ENCODE measurements at regions not wholly inside any gene's neighbourhood (a gene's known extent, or its start where the extent isn't known, plus 50 kb on each side); places are given as distances from the start of the nearest gene placed in this dataset.

DNA sequence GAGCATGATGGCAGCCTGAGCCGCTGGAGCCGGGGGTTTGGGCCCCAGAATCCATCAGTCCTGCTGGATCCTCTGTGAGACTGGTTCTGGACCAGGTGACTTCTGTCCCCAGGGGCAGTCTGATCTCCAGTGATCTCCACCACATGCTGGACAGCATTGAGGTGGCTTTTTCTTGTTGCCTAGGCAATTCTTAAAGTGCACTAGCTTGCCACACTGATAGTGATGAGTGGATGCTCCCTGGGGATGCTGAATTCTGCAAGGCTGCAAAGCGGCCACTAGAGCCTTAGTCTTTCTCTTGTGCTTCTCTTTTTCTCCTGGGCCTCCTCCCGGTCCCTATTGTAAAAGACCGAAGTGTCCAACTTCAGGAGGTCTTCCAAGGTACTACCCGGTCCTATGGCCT, 70.4 kb upstream of the ATP11B start:
- H3K4me3 Mint-ChIP-seq, result no peak overlapping the region
- DNase-seq (no peak), ATAC-seq (replicated peaks) (no peak)
- no peaks in the 10 kb centered on the region for H3K27me3 Mint-ChIP-seq
- H3K27ac Mint-ChIP-seq, result no peak overlapping the region
- H3K4me1 Mint-ChIP-seq, result no peaks in the 10 kb centered on the region
- no peaks in the 10 kb centered on the region for H3K36me3 Mint-ChIP-seq
- no peaks in the 10 kb centered on the region for H3K9me3 Mint-ChIP-seq

DNA sequence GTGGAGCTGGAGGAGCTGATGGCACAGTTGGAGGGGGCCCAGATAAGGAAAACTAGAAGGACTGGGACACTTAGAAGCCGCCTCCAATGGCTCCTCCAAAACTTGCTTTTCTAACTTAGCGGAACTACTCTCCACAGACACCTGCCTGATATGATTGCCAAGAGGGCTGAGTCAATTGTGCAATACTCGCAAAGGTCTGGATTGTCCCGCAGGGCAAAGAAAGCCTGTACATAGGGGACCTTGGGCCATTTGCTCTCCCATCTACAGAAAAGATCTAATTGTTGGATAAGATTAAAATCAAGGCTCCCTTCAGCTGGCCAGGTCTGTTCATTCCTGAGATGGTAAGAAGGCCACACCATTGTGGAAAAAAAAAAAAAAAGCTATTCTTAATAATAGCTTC, 69.7 kb upstream of the ATP11B start:
- no peaks in the 10 kb centered on the region for H3K36me3 Mint-ChIP-seq
- no peaks in the 10 kb centered on the region for H3K27me3 Mint-ChIP-seq
- peaks cover 0 to 5% of the 10 kb centered on the region in 2 donors for H3K4me1 Mint-ChIP-seq
- H3K27ac Mint-ChIP-seq, result no peak overlapping the region
- no peak for DNase-seq
- H3K9me3 Mint-ChIP-seq, result no peaks in the 10 kb centered on the region
- H3K4me3 Mint-ChIP-seq, result no peak overlapping the region
- ATAC-seq (replicated peaks), result no peak

DNA sequence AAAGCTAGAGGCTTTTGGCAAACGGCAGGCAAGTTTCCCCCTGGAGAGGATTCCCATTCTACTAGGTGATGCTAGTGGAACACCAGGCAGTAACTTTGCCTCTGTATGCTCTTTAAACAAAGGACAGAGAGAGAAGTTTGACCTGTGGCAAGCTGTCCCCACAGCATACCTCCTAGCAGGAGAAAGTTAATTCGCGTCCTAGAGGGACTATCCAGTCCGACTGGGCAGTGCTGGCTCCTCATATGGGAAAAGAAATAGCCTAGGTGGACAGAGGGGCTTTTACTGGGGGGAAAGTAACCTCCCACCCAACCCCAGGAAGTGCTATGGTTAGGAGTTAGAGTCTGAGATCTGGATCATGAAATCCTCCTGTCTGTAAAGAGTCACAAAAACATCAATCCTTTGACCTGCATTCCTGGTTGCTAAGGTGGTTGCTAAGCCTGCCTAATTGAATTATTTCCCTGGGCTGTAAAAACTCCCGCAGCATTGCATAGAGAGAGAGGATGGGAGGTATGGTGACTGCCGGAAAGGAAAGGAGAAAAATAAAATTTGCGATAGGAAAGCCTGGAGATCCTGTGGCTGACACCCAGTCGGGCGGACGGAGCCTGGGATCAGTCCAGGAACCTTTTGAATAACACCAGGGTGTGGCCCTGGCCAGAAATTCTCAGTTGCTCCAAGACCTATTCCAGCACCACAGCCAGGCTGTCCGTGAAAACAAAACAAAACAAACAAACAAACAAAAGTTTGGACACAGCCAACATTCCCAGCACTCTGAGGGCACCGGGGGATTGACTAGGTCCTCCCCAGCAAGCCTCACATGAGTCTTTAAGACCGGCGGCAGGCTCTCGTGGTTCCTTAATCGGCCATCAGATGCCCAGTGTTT, 67.7 kb upstream of the ATP11B start:
- no peaks in the 10 kb centered on the region for H3K9me3 Mint-ChIP-seq
- H3K27me3 Mint-ChIP-seq, result no peaks in the 10 kb centered on the region
- no peak overlapping the region for H3K4me3 Mint-ChIP-seq
- no peak for DNase-seq
- H3K36me3 Mint-ChIP-seq, result no peaks in the 10 kb centered on the region
- H3K4me1 Mint-ChIP-seq, result peaks cover 9 to 24% of the 10 kb centered on the region in 2 donors
- H3K27ac Mint-ChIP-seq, result no peak overlapping the region
- ATAC-seq (replicated peaks), result no peak

DNA sequence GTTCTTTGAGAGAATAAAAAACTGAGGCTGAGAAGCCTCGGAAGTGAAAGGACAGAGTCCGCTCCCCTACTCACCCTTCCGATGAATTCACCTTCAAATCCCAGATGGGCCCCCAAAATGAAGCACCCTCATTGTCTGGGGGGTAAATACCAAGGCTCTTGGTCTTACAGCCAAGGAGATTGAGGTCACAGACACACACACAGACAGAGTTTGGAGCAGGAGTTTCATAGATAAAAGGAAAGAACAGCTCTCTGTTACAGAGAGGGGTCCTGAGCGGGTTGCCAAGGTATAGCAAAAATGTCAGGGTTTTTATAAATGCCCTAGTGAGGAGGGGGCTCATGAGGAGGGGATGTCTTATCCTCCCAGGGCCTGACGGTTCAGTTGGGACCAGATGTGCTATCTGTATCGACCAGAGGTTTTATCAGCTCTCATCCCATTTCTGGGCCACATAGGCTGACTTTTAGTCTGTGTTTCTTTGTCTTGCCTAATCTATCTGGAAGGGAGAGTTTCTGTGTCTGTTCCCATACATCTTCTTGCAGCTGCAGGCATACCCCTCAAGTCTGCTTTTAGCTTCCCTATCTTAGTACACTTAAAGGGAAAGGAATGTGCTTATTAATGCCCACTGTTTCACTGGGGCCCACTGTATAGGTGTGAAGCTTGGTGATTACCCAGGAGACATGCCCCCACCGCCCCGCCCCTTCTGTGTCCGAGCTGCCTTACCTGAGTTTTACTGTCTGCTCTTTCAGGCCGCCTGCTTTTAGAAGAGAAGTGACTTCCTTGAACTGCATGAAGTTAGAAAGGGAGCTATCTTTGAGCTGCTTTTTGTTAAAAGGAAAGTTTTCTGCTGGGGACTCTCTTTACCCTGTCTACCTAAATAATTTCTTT, 66.8 kb upstream of the ATP11B start:
- DNase-seq, result no peak
- H3K9me3 Mint-ChIP-seq, result no peaks in the 10 kb centered on the region
- ATAC-seq (replicated peaks), result no peak
- no peak overlapping the region for H3K27ac Mint-ChIP-seq
- H3K36me3 Mint-ChIP-seq, result no peaks in the 10 kb centered on the region
- H3K4me1 Mint-ChIP-seq, result peaks cover 11 to 29% of the 10 kb centered on the region in 2 donors
- H3K4me3 Mint-ChIP-seq, result no peak overlapping the region
- H3K27me3 Mint-ChIP-seq, result no peaks in the 10 kb centered on the region

DNA sequence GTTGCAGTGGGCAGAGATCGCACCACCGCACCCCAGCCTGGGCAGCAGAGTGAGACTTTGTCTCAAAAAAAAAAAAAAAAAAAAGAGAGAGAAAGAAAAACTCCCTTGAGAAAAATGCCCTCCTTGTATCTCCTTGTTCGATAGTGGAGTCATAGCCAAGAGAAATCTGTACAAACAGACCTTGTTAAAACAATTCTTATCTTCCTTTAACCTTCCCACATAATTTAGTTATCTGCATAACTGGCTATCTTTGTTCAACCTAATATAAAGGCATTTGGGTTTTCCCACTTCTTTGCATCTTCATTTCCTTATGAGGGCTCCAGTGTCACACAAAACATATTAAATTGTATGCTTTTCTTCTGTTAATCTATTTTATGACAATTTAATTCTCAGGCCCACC, 65.1 kb upstream of the ATP11B start:
- no peaks in the 10 kb centered on the region for H3K27me3 Mint-ChIP-seq

DNA sequence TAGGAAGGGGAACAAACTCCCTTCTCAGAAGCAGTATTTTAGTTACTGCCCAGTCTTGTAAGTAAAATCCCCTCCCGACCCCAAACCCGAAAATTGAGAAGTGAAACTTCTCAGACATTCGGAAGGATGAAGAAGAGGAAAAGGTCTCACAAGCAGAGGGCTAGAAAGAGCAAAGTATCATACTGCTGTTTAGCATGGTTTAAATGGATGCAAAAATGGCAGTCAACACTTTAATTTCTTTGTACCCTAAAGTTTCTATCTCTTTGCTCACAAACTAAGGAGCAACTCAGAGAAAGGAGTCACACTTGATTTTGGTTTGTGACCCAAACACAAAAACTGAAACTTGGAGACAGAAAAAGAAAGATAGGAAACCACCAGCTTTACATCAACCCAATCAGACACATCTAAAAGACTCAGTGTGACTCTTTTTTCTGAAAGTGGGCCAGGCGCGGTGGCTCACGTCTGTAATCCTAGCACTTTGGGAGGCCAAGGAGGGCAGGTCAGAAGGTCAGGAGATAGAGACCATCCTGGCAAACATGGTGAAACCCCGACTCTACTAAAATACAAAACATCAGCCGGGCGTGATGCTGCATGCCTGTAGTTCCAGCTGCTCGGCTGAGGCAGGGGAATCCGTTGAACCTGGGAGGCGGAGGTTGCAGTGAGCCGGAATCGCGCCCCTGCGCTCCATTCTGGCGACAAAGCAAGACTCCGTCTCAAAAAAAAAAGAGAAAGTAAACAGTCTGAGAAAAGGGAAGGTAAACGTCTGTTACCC, 63.2 kb upstream of the ATP11B start:
- ATAC-seq (replicated peaks) (peak; percentile 73 to 74), DNase-seq (peak; percentile 26)
- peak overlapping the region; percentile 90 for H3K27ac Mint-ChIP-seq
- H3K4me1 Mint-ChIP-seq, result peaks cover 22 to 50% of the 10 kb centered on the region in 2 donors
- peaks cover 0 to 3% of the 10 kb centered on the region in 2 donors for H3K9me3 Mint-ChIP-seq
- peak overlapping the region; percentile 61 to 74 for H3K4me3 Mint-ChIP-seq
- H3K36me3 Mint-ChIP-seq, result peaks cover 0 to 2% of the 10 kb centered on the region in 2 donors
- H3K27me3 Mint-ChIP-seq, result peaks cover 0 to 11% of the 10 kb centered on the region in 2 donors

More for the DNA sequence above, 65.1 kb upstream of the ATP11B start:
- Mint-ChIP-seq H3K36me3 (peaks cover 0 to 2% of the 10 kb centered on the region in 2 donors), H3K27ac (no peak overlapping the region), H3K4me3 (no peak overlapping the region), H3K9me3 (peaks cover 0 to 3% of the 10 kb centered on the region in 2 donors), H3K4me1 (peaks cover 22 to 44% of the 10 kb centered on the region in 2 donors)
- no peak for DNase-seq
- no peak for ATAC-seq (replicated peaks)

DNA sequence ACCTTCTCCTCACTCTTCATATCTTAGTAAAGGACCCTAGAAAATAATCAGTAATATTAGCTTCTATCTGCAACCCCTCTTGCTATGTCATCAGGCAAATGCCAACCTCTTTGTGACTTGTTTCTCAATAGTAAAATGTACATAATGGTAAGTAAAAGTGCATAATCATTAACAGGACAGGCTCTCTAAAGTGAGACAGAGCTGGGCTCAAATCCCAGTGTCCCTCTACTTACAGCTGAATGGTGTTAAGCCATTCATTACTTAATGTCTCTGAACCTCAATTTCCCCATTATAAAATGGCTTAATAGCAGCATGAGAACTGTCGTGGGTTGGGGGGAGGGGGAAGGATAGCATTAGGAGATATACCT, 62.6 kb upstream of the ATP11B start:
- Mint-ChIP-seq H3K4me1 (peaks cover 22 to 50% of the 10 kb centered on the region in 2 donors), H3K9me3 (peaks cover 0 to 3% of the 10 kb centered on the region in 2 donors), H3K27ac (peak overlapping the region; percentile 90), H3K4me3 (peak overlapping the region; percentile 61 to 74), H3K36me3 (peaks cover 0 to 2% of the 10 kb centered on the region in 2 donors), H3K27me3 (peaks cover 0 to 11% of the 10 kb centered on the region in 2 donors)
- no peak for DNase-seq
- ATAC-seq (replicated peaks), result no peak

DNA sequence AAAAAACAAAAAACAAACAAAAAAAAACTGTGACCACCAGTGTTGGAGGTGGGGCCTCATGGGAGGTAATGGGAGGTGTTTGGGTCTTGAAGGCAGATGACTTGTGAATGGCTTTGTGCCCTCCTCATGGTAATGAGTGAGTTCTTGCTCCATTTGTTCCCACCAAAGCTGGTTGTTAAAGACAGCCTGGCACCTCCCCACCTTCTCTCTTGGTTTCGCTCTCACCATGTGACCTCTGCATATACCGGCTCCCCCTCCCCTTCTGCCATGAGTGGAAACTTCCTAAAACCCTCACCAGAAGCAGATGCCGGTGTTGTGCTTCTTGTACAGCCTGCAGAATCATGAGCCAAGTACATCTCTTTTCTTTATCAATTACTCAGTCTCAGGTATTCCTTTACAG, 61.5 kb upstream of the ATP11B start:
- DNase-seq, result no peak
- ATAC-seq (replicated peaks), result peak; percentile 29 to 38
- Mint-ChIP-seq H3K4me3 (peak overlapping the region in 1 of 2 donors; percentile 55), H3K9me3 (peaks cover 0 to 3% of the 10 kb centered on the region in 2 donors), H3K27ac (peak overlapping the region; percentile 25), H3K27me3 (peaks cover 0 to 11% of the 10 kb centered on the region in 2 donors), H3K36me3 (peaks cover 0 to 2% of the 10 kb centered on the region in 2 donors), H3K4me1 (peaks cover 22 to 50% of the 10 kb centered on the region in 2 donors)

DNA sequence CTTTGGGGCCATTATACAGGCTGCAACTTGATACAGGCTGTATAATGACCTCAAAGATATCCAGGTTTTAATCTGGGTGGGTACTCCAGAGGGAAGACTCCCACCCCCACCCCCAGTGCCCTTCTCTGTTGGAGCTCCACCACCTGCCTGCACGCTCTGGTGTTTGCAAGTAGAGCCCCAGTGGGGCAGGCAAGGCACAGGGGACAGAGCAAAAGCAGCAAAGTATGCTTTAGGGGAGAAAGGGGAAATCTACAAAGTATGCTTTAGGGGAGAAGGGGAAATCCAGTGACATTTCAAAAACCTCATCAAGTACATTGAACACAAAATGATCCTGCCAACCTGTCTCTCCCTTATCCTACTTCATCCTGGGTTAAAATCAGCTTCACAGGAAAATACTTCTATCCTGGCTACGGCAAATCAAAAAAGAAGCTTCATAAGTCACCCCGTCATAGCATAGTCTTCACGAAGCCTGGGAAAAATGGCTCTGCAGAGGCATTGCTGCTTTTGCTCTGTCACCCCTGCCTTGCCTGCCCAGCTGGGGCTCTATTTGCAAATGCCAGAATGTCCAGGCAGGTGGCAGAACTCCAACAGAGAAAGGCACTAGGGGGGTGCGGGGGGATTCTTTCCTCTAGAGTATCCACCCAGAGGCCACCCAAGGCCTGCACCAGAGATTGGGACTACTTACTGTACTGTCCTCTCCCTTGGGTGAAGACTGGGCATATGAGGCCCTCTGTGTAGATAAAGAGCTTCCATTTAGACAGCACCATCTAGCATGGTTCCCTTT, 60.9 kb upstream of the ATP11B start:
- DNase-seq (peak; percentile 19), ATAC-seq (replicated peaks) (peak; percentile 76 to 81)
- peaks cover 0 to 3% of the 10 kb centered on the region in 2 donors for H3K9me3 Mint-ChIP-seq
- peaks cover 22 to 50% of the 10 kb centered on the region in 2 donors for H3K4me1 Mint-ChIP-seq
- peaks cover 0 to 11% of the 10 kb centered on the region in 2 donors for H3K27me3 Mint-ChIP-seq
- peaks cover 0 to 2% of the 10 kb centered on the region in 2 donors for H3K36me3 Mint-ChIP-seq
- H3K27ac Mint-ChIP-seq, result peak overlapping the region; percentile 25
- H3K4me3 Mint-ChIP-seq, result peak overlapping the region in 1 of 2 donors; percentile 1

DNA sequence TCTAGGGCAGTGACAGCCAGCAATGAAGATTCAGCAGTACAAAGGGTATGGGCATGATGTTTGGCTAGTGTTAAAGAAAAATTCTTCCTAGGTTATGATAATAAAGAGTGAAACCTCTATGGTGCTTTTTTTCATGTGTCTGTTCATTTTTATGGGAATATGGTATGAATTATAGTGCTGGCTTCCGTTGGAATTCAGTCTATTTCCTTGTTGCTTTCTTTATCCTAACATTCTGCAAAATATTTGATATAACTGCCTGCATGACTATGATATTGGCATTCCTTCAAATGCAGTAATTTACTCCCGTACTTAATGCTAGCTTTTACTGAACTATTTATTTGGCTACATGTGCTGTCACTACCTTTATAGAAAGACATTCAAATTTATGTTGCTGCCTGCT, 57.6 kb upstream of the ATP11B start:
- Mint-ChIP-seq H3K36me3 (peaks cover 0 to 2% of the 10 kb centered on the region in 2 donors), H3K4me1 (peaks cover 12 to 27% of the 10 kb centered on the region in 2 donors), H3K27ac (no peak overlapping the region), H3K27me3 (peaks cover 5 to 18% of the 10 kb centered on the region in 2 donors), H3K9me3 (peaks cover 0 to 3% of the 10 kb centered on the region in 2 donors), H3K4me3 (no peak overlapping the region)
- DNase-seq (no peak), ATAC-seq (replicated peaks) (no peak)

DNA sequence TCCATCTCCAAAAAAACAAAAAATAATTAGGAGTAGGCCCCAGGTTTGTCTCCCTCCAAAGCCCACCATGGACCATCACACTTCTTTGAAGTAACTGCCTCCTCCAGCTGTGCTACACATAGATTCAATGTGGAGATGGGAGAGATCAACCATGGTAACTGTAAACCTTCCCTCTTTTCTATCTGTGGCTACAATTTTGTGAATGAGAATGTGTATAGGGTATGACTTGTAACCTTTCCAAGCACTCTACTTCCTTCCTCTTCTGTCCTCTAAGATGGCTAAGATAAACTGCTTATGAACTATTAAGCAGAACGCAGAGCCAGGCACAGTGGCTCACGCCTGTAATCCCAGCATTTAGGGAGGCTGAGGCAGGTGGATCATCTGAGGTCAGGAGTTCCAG, 55.5 kb upstream of the ATP11B start:
- no peak for ATAC-seq (replicated peaks)
- peaks cover 0 to 14% of the 10 kb centered on the region in 2 donors for H3K4me1 Mint-ChIP-seq
- H3K9me3 Mint-ChIP-seq, result no peaks in the 10 kb centered on the region
- H3K27ac Mint-ChIP-seq, result no peak overlapping the region
- no peaks in the 10 kb centered on the region for H3K36me3 Mint-ChIP-seq
- no peak for DNase-seq
- H3K27me3 Mint-ChIP-seq, result peaks cover 13 to 28% of the 10 kb centered on the region in 2 donors
- no peak overlapping the region for H3K4me3 Mint-ChIP-seq

DNA sequence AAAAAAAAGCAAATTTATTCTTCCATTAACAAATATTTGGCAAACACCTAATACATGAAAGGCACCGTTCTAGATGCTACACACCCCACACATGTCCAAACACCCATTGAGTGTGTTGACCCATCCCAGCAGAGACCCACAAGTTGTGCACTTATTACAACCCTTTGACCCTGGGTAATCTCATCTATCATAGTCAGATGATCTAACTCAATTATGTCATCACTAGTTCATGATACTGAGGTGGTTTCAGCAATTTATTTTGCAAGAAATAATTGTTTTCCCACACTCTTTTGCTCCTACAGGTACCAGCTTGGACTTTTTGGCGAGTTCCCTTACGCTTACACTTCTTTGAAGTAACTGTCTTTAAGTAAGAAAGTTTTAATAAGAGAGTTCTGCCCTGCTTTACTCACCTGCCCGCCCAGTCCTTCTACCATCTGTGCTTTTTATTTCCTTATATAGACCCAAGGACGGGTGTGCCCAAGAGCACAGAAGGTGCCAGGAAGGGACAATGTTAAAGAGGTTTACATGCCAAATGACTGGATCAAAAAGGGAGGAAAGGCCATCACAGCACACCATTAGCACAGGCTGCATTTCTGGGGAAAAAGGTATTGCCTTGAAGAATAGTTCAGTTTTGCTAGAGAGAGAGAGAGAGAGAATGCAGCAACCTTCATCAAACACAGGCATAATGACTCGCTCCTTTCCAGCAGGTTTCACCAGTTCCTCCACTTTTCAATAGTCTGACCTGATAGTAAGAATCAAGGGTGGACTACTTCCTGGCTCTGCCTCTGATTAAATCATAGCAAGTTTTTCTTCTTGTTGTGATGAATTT, 54.5 kb upstream of the ATP11B start:
- Mint-ChIP-seq H3K27me3 (peaks cover 13 to 26% of the 10 kb centered on the region in 2 donors), H3K36me3 (no peaks in the 10 kb centered on the region), H3K9me3 (no peaks in the 10 kb centered on the region), H3K27ac (no peak overlapping the region), H3K4me1 (peaks cover 0 to 12% of the 10 kb centered on the region in 2 donors), H3K4me3 (no peak overlapping the region)
- ATAC-seq (replicated peaks) (no peak), DNase-seq (no peak)
